Astrocyte of the spinal cord (primary cell): ENCODE measurements at regions not wholly inside any gene's neighbourhood (a gene's known extent, or its start where the extent isn't known, plus 50 kb on each side); places are given as distances from the start of the nearest gene placed in this dataset.
A peak's percentile ranks its signal among the peaks of the same experiment; 100 is the strongest.
"Not testable (repeated sequence)": the region's sequence is repeated elsewhere in the genome, so short reads cannot be mapped to it uniquely, and the experiment has no call there.

Experiments
- DNase-seq: peaks from one replicate; pipeline ENCODE4 v3.0.0; 2011; ENCODE audit warnings: low read depth, low spot score
- H3K4me3 ChIP-seq: 2 replicates; pipeline ENCODE4 v1.5.1; 2011; ENCODE audit warnings: low read depth, mild to moderate bottlenecking, low read length, moderate library complexity
- in situ Hi-C: cut with HindIII; loops from 2 replicates; pipeline ENCODE4 v1.10.0; 2017; ENCODE audit warnings: low sequenced_read_pairs
- TF ChIP-seq, protein P1 (sequence below): IDR thresholded peaks from 2 replicates; pipeline ENCODE4 v1.5.1; 2012; ENCODE audit warnings: low read depth, mild to moderate bottlenecking, low read length, inconsistent platforms

DNA sequence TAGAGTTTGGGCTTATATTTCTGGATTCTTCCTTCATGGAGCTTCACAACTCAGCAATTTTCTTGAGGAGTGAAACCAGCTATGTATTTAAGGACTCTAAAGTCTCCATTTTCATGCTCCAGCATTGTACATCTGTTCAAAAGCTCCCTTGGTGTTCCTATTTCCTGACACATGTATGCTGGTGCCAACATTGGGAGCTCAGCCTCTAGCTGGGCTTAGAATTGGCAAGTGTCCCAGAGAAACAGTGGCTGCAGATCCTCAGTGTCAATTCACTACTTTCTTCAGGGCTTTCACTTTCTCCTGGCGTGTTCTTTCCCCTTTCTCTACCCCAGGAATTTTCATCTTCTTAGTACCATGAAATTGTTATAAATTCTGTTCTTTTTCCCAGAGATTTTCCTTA is 103.1 kb downstream of the ZNF467 start:
- in situ Hi-C loops = no loop called here
- peak; percentile 49 for DNase-seq
- no peak overlapping the region for H3K4me3 ChIP-seq
- TF ChIP-seq, protein P1, sequence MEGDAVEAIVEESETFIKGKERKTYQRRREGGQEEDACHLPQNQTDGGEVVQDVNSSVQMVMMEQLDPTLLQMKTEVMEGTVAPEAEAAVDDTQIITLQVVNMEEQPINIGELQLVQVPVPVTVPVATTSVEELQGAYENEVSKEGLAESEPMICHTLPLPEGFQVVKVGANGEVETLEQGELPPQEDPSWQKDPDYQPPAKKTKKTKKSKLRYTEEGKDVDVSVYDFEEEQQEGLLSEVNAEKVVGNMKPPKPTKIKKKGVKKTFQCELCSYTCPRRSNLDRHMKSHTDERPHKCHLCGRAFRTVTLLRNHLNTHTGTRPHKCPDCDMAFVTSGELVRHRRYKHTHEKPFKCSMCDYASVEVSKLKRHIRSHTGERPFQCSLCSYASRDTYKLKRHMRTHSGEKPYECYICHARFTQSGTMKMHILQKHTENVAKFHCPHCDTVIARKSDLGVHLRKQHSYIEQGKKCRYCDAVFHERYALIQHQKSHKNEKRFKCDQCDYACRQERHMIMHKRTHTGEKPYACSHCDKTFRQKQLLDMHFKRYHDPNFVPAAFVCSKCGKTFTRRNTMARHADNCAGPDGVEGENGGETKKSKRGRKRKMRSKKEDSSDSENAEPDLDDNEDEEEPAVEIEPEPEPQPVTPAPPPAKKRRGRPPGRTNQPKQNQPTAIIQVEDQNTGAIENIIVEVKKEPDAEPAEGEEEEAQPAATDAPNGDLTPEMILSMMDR = no peak

DNA sequence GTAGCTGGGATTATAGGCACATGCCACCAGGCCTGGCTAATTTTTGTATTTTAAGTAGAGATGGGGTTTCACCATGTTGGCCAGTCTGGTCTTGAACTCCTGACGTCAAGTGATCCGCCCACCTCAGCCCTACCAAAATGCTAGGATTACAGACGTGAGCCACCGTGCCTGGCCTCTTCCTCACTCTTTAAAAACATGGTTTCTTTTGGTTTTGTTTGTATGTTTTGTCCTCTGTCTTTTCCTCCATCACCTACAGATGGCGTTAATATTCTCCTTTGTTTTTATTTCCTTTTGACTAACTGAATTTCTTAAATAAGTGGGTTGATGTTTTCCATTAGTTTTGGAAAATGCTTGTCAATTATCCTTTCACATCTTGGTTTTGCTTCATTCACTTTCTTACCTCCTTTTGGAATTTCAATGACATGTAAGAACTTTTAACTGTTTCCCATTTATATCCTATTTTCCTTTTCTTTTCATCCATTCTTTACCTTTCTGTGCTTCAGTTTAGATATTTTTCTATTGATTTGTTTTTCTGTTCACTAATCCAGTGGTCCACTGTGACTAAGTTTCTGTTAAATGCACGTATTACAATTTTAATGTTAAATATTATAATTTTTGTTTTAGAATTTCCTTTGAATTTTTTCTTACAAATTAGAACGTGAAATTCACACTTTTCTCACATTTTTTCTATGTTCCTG is 104.1 kb downstream of the ZNF467 start:
- H3K4me3 ChIP-seq = no peak overlapping the region
- in situ Hi-C loops = no loop called here
- TF ChIP-seq, protein P1 = peak; percentile 39
- DNase-seq = peak; percentile 13

DNA sequence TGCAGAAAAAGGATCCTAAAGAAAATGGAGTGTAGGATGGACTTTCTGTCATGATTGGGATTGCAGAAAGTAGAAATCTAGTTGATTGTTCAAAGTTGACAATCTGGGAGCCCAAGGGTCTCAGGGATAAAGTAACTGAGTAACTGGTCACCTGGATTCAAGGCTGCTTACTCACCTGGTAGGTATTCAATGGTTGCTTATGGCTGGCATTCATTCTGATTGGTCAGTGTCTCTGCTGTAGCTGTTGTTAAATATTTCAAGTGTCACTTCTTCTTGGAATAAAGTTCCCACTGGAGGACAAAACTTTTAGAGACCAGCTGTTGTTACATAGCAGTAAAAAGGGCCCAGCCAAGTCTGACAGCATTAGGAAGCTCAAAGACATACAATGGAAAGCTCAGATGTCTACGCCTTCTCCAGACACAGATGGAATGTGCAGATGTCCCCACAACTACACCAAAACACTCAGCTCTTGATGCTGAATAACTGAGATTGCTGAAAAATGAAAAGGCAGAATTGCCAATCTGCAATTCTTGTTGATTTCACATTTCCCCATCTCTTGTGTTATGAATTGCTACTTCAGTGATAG is 106.9 kb downstream of the ZNF467 start:
- no peak for DNase-seq
- no peak overlapping the region for H3K4me3 ChIP-seq
- TF ChIP-seq, protein P1 = no peak
- in situ Hi-C loops = no loop called here

DNA sequence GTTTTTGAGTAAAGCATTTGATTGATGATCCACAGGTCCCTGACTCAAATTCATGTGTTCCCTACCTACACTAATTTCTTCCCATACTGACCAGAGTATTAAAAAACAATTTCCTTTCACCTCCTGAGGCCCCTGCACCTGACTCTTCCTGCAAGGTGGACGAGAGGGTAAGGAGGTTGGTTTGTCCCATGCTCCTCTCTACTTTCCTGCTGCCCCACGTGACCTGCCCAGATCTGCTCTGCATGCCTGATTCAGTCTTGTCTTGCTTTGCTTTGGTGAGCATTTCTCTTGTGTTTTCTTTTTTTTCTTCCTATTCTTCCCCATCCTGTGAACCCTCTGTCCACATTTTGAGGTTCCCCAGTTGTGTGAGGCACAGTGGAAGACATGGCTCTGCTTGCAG is 107.8 kb downstream of the ZNF467 start:
- DNase-seq, H3K4me3 ChIP-seq, in situ Hi-C loops: not testable (repeated sequence)

DNA sequence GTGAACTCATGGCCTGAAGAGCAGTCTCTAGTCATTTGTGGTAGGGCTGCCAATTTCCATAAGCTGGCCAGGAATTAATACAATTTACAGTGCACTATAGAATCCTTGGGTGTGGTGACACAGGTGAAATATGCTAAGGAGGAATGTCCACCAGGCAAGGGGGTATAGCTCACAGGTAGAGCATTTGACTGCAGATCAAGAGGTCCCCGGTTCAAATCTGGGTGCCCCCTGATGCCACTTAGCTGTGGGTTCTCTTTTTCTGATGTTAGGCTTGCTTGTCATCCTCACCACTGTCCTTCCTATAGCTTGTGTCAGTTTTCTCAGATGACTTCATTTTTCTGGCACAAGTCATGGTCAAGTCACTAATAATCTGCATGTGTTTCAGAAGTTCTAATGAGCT is 108.7 kb downstream of the ZNF467 start:
- TF ChIP-seq, protein P1 = no peak
- no peak overlapping the region for H3K4me3 ChIP-seq
- in situ Hi-C loops = no loop called here
- no peak for DNase-seq

DNA sequence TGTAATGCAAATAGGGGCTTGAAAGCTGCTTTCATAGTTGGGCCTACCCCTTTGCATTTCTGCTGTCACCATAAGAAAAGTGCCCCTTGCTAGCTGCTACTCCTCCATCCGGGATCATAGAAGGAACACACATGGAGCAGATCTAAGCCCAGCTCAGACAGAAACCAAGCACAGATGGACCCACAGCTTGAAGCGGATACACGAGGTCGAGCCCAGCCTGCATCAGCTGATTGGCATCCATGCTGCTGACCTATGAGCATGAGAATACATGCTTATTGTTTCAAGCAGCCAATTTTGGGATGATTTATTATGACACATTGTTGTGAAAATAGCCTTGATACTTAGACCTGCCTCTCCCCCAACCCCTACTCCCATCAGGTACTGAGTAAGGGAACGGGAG is 109.2 kb downstream of the ZNF467 start:
- TF ChIP-seq, protein P1 = no peak
- no peak overlapping the region for H3K4me3 ChIP-seq
- in situ Hi-C loops = no loop called here
- no peak for DNase-seq

DNA sequence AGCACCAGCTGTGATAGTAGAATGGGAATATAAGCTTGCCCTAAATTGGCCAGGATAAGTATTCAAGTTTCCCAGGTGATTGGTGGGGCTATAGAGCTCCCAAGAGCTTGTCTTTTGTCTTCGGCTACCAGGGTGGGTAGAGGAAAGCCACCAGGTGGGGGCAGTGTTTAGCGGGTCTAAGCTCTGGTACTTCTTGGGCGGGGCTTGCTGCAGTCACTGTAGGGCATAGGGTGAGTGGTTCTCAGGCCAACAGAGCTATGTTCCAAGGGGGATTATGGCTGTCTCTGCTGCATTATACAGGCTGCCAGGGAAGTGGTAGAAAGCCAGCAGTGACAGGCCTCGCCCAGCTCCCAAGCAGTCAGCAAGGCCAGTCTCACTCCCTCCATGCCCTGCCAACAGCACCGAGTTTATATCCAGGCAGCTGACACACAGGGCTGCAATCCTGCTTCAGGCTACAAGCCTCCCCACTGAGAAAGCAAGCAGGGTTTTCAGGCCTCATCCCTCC is 110.7 kb downstream of the ZNF467 start:
- TF ChIP-seq, protein P1 = peak; percentile 53
- in situ Hi-C loops = no loop called here
- H3K4me3 ChIP-seq = no peak overlapping the region
- DNase-seq = peak; percentile 33
